Loucy (cell line): ENCODE measurements at regions not wholly inside any gene's neighbourhood (a gene's known extent, or its start where the extent isn't known, plus 50 kb on each side); places are given as distances from the start of the nearest gene placed in this dataset.
A peak's percentile ranks its signal among the peaks of the same experiment; 100 is the strongest.

Experiments
- H2AFZ ChIP-seq: fragments of 200-600 bp; sonication (generic); 2 replicates; pipeline ENCODE4 v1.6.0; 2016; ENCODE audit warnings: antibody characterized with exemption, mild to moderate bottlenecking, low read length, moderate library complexity
- H3F3A ChIP-seq: fragments of 200-600 bp; 2 replicates; pipeline ENCODE4 v1.6.0; 2016; ENCODE audit warnings: antibody characterized with exemption, low read depth, mild to moderate bottlenecking
- H3K27me3 ChIP-seq: fragments of 200-600 bp; sonication (generic); 2 replicates; pipeline ENCODE4 v1.6.1; 2014; ENCODE audit warnings: low read length, mild to moderate bottlenecking; ENCODE audit not compliant: insufficient read depth, poor library complexity, severe bottlenecking
- H3K36me3 ChIP-seq: fragments of 200-600 bp; sonication (generic); 2 replicates; pipeline ENCODE4 v1.6.1; 2016; ENCODE audit warnings: low read length; ENCODE audit not compliant: insufficient read depth
- H3K4me1 ChIP-seq: fragments of 200-600 bp; sonication (generic); 2 replicates; pipeline ENCODE4 v1.5.1; 2014; ENCODE audit warnings: low read length, mild to moderate bottlenecking; ENCODE audit not compliant: insufficient read depth, poor library complexity, severe bottlenecking
- H3K4me2 ChIP-seq: fragments of 200-600 bp; sonication (generic); 2 replicates; pipeline ENCODE4 v1.6.0; 2014; ENCODE audit warnings: antibody characterized with exemption, low read length, low read depth, mild to moderate bottlenecking; ENCODE audit not compliant: poor library complexity, severe bottlenecking
- H3K4me3 ChIP-seq: fragments of 200-600 bp; sonication (generic); 2 replicates; pipeline ENCODE4 v1.5.1; 2014; ENCODE audit warnings: low read length, mild to moderate bottlenecking, mixed read lengths; ENCODE audit not compliant: poor library complexity, severe bottlenecking
- H3K79me2 ChIP-seq: fragments of 200-600 bp; sonication (generic); 2 replicates; pipeline ENCODE4 v1.6.1; 2014; ENCODE audit warnings: low read length; ENCODE audit not compliant: insufficient read depth
- H3K9ac ChIP-seq: fragments of 200-600 bp; sonication (generic); 2 replicates; pipeline ENCODE4 v1.6.0; 2014; ENCODE audit warnings: mild to moderate bottlenecking, low read depth, low read length, moderate library complexity; ENCODE audit not compliant: poor library complexity, severe bottlenecking
- H3K9me2 ChIP-seq: fragments of 200-600 bp; sonication (generic); replicated peaks from 2 replicates; pipeline ENCODE4 v1.6.1; 2016; ENCODE audit warnings: low read depth, low read length, mixed read lengths
- H3K9me3 ChIP-seq: fragments of 200-600 bp; sonication (generic); 2 replicates; pipeline ENCODE4 v1.6.1; 2014; ENCODE audit warnings: mild to moderate bottlenecking, antibody characterized with exemption, low read length, low read depth; ENCODE audit not compliant: insufficient read depth
- H4K20me1 ChIP-seq: fragments of 200-600 bp; sonication (generic); 2 replicates; pipeline ENCODE4 v1.6.0; 2014; ENCODE audit warnings: antibody characterized with exemption, low read length, mild to moderate bottlenecking; ENCODE audit not compliant: insufficient read depth, poor library complexity, severe bottlenecking
- EZH2phosphoT487 ChIP-seq: fragments of 200-600 bp; IDR thresholded peaks from 2 replicates; pipeline ENCODE4 v1.6.1; 2018; ENCODE audit warnings: antibody characterized with exemption, mild to moderate bottlenecking, moderate library complexity, borderline replicate concordance
- TF ChIP-seq, protein P1 (sequence below): fragments of 200-600 bp; sonication (generic); conservative IDR thresholded peaks from 2 replicates; pipeline ENCODE4 v1.5.1; 2014; ENCODE audit warnings: mild to moderate bottlenecking, antibody characterized with exemption, low read length

GRCh38 chr6:150527100-150527499 lies 72.6 kb upstream of the PLEKHG1 start:
- Histone ChIP-seq H3K36me3 (no peaks in the 10 kb centered on the region), H3K4me2 (no peak overlapping the region), H3K4me1 (no peaks in the 10 kb centered on the region), H3K27me3 (no peaks in the 10 kb centered on the region), H3K9me2 (no peaks in the 10 kb centered on the region), H3K4me3 (no peak overlapping the region), H3K79me2 (no peaks in the 10 kb centered on the region), H4K20me1 (no peaks in the 10 kb centered on the region), H3K9ac (no peak overlapping the region), H3F3A (no peaks in the 10 kb centered on the region), H2AFZ (0 out of 2 replicates have a peak overlapping the region, but pooled peaks have one; percentile 38), H3K9me3 (no peaks in the 10 kb centered on the region)
- no peak for TF ChIP-seq EZH2phosphoT487
- TF ChIP-seq, protein P1, sequence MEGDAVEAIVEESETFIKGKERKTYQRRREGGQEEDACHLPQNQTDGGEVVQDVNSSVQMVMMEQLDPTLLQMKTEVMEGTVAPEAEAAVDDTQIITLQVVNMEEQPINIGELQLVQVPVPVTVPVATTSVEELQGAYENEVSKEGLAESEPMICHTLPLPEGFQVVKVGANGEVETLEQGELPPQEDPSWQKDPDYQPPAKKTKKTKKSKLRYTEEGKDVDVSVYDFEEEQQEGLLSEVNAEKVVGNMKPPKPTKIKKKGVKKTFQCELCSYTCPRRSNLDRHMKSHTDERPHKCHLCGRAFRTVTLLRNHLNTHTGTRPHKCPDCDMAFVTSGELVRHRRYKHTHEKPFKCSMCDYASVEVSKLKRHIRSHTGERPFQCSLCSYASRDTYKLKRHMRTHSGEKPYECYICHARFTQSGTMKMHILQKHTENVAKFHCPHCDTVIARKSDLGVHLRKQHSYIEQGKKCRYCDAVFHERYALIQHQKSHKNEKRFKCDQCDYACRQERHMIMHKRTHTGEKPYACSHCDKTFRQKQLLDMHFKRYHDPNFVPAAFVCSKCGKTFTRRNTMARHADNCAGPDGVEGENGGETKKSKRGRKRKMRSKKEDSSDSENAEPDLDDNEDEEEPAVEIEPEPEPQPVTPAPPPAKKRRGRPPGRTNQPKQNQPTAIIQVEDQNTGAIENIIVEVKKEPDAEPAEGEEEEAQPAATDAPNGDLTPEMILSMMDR: no peak

GRCh38 chr6:150528648-150529285 lies 70.9 kb upstream of the PLEKHG1 start:
- peak overlapping the region; percentile 48; the same call in 1 of the 2 replicates for H2AFZ ChIP-seq
- no peaks in the 10 kb centered on the region for H3F3A ChIP-seq
- H3K9ac ChIP-seq: no peak overlapping the region
- H3K4me3 ChIP-seq: no peak overlapping the region
- no peak overlapping the region for H3K4me2 ChIP-seq
- no peaks in the 10 kb centered on the region for H3K36me3 ChIP-seq
- no peaks in the 10 kb centered on the region for H3K79me2 ChIP-seq
- no peaks in the 10 kb centered on the region for H3K9me3 ChIP-seq
- H3K4me1 ChIP-seq: no peaks in the 10 kb centered on the region
- H3K27me3 ChIP-seq: no peaks in the 10 kb centered on the region
- no peaks in the 10 kb centered on the region for H4K20me1 ChIP-seq
- TF ChIP-seq, protein P1: no peak
- no peak for TF ChIP-seq EZH2phosphoT487
- H3K9me2 ChIP-seq: no peaks in the 10 kb centered on the region

DNA sequence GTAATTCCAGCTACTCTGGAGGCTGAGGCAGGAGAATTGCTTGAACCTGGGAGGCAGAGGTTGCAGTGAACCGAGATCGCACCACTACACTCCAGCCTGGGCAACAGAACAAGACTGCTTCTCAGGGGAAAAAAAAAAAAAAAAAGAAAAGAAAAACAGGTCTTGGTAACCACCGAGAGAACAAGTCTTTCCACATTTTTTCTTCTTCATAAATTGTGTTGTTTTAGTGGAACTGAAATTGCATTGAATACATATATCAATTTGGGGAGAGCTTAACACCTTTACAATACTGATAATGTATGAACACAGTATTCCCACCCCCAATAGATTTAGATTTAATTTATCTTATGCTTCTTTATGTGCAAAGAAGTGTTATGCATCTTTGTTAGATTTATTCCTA lies 70.0 kb upstream of the PLEKHG1 start:
- H3K27me3 ChIP-seq: no peaks in the 10 kb centered on the region
- no peak overlapping the region for H2AFZ ChIP-seq
- no peaks in the 10 kb centered on the region for H3K79me2 ChIP-seq
- no peak overlapping the region for H3K9ac ChIP-seq
- H3K4me3 ChIP-seq: no peak overlapping the region
- H3K9me2 ChIP-seq: no peaks in the 10 kb centered on the region
- H3K9me3 ChIP-seq: no peaks in the 10 kb centered on the region
- H3K4me2 ChIP-seq: no peak overlapping the region
- no peaks in the 10 kb centered on the region for H3K4me1 ChIP-seq
- H4K20me1 ChIP-seq: no peaks in the 10 kb centered on the region
- TF ChIP-seq EZH2phosphoT487: no peak
- TF ChIP-seq, protein P1: no peak
- no peaks in the 10 kb centered on the region for H3K36me3 ChIP-seq
- H3F3A ChIP-seq: no peaks in the 10 kb centered on the region
